Activated B cell treated with CpG ODN at 0.5 μM for 24 hours (primary cell): ENCODE measurements at regions not wholly inside any gene's neighbourhood (a gene's known extent, or its start where the extent isn't known, plus 50 kb on each side); places are given as distances from the start of the nearest gene placed in this dataset.

Experiments used
- ATAC-seq: fragments of 200-7000 bp; cut with Tn5 transposase; one replicate; pipeline ENCODE4 v1.10.0; 2021; ENCODE audit warnings: low read depth, mild to moderate bottlenecking, moderate library complexity
- CTCF ChIA-PET: fragments of 350-600 bp; sonication (Branson Sonifier 250); formaldehyde crosslinking; loops from one replicate; lab custom pipeline; 2021; ENCODE audit warnings: antibody characterized with exemption; lab: Charles Lee
- POLR2A ChIA-PET: fragments of 350-600 bp; sonication (Branson Sonifier 250); formaldehyde crosslinking; loops from one replicate; lab custom pipeline; 2021; ENCODE audit warnings: antibody characterized with exemption; lab: Charles Lee
- DNase-seq: peaks from one replicate; pipeline ENCODE4 v3.0.0; 2022
- H3K27ac Mint-ChIP-seq: one replicate; pipeline ENCODE4 v1.8.0; 2020; ENCODE audit warnings: mixed read lengths
- H3K27me3 Mint-ChIP-seq: one replicate; pipeline ENCODE4 v1.8.0; 2021; ENCODE audit warnings: mixed read lengths
- H3K36me3 Mint-ChIP-seq: one replicate; pipeline ENCODE4 v1.8.0; 2021; ENCODE audit warnings: low read depth, mixed read lengths
- H3K4me1 Mint-ChIP-seq: one replicate; pipeline ENCODE4 v1.8.0; 2021; ENCODE audit warnings: mixed read lengths
- H3K4me3 Mint-ChIP-seq: one replicate; pipeline ENCODE4 v1.8.0; 2020; ENCODE audit warnings: mild to moderate bottlenecking, mixed read lengths
- H3K9me3 Mint-ChIP-seq: one replicate; pipeline ENCODE4 v1.8.0; 2020; ENCODE audit warnings: mixed read lengths
- intact Hi-C: fragments of 100-400 bp; cut with micrococcal nuclease; formaldehyde crosslinking; loops from one replicate; pipeline ENCODE4 v1.15.1; 2024
- TF ChIP-seq, protein P1 (sequence below): fragments of 200-600 bp; IDR thresholded peaks from one replicate; pipeline ENCODE4 v1.8.0; 2022; ENCODE audit warnings: antibody characterized with exemption, mild to moderate bottlenecking

- TF ChIP-seq, protein P1, sequence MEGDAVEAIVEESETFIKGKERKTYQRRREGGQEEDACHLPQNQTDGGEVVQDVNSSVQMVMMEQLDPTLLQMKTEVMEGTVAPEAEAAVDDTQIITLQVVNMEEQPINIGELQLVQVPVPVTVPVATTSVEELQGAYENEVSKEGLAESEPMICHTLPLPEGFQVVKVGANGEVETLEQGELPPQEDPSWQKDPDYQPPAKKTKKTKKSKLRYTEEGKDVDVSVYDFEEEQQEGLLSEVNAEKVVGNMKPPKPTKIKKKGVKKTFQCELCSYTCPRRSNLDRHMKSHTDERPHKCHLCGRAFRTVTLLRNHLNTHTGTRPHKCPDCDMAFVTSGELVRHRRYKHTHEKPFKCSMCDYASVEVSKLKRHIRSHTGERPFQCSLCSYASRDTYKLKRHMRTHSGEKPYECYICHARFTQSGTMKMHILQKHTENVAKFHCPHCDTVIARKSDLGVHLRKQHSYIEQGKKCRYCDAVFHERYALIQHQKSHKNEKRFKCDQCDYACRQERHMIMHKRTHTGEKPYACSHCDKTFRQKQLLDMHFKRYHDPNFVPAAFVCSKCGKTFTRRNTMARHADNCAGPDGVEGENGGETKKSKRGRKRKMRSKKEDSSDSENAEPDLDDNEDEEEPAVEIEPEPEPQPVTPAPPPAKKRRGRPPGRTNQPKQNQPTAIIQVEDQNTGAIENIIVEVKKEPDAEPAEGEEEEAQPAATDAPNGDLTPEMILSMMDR: no peak
- intact Hi-C loops: no loop called here
- Mint-ChIP-seq H3K4me3 (no peak overlapping the region), H3K27me3 (no peaks in the 10 kb centered on the region), H3K27ac (no peak overlapping the region), H3K36me3 (no peaks in the 10 kb centered on the region), H3K4me1 (no peaks in the 10 kb centered on the region), H3K9me3 (peaks cover 8% of the 10 kb centered on the region)
- no peak for DNase-seq
- CTCF ChIA-PET: no interaction called here
- no peak for ATAC-seq
- POLR2A ChIA-PET: no interaction called here
Measured at GRCh38 chr10:8369666-8370065, 315.2 kb downstream of the GATA3 start.

DNA sequence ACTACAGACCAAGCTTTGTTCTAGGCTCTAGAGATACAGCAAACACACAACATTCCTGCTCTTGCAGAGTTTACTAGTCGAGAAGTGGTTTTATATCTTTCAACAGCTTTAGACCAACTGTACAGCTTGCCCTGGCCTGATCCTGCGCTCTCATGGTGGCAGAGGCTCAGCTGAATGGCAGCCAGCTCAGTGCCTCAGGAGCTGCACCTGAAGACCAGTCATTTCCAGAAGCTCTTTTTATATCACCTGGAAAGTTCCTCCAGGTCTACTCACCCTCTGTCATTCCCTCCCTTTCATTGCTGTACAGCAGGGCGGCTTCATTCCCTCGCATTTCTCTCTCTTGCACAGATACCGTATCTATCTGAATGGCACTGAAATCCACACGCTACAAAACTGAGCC is 319.8 kb downstream of the GATA3 start:
- H3K9me3 Mint-ChIP-seq: no peaks in the 10 kb centered on the region
- H3K27me3 Mint-ChIP-seq: no peaks in the 10 kb centered on the region
- no peak overlapping the region for H3K4me3 Mint-ChIP-seq
- intact Hi-C loops: no loop called here
- DNase-seq (no peak), ATAC-seq (no peak)
- no peaks in the 10 kb centered on the region for H3K36me3 Mint-ChIP-seq
- TF ChIP-seq, protein P1: no peak
- POLR2A ChIA-PET: no interaction called here
- CTCF ChIA-PET: no interaction called here
- H3K4me1 Mint-ChIP-seq: no peaks in the 10 kb centered on the region
- H3K27ac Mint-ChIP-seq: no peak overlapping the region

DNA sequence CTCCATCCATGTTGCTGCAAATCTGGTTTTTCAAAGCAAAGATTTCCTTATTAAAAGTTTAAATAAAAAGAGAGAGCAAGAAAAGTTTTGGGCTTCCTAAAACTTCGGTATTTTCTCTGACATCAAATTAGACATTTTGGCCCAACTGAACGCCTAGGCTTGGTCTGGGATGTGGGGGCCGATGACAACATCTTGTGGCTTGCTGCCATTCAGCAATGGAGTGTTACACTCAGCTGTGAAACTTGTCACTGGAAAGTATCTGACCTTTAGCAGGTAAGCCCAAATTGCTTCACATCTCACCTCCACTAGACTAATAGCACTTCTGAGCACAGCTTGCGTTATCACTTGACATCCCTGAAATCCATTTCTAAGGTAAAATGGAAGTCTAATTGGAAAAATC is 320.6 kb downstream of the GATA3 start:
- TF ChIP-seq, protein P1: no peak
- ChIA-PET POLR2A (no interaction called here), CTCF (no interaction called here)
- Mint-ChIP-seq H3K27me3 (no peaks in the 10 kb centered on the region), H3K36me3 (no peaks in the 10 kb centered on the region), H3K27ac (no peak overlapping the region), H3K4me1 (no peaks in the 10 kb centered on the region), H3K9me3 (no peaks in the 10 kb centered on the region), H3K4me3 (no peak overlapping the region)
- DNase-seq (no peak), ATAC-seq (no peak)
- intact Hi-C loops: no loop called here

GRCh38 chr10:8378198-8378983 is 323.9 kb downstream of the GATA3 start:
- intact Hi-C loops: no loop called here
- ChIA-PET CTCF (no interaction called here), POLR2A (no interaction called here)

More at GRCh38 chr10:8378198-8378983, 323.9 kb downstream of the GATA3 start:
- no peaks in the 10 kb centered on the region for H3K27me3 Mint-ChIP-seq
- H3K36me3 Mint-ChIP-seq: no peaks in the 10 kb centered on the region
- no peak for DNase-seq
- ATAC-seq: no peak
- TF ChIP-seq, protein P1: no peak
- H3K27ac Mint-ChIP-seq: no peak overlapping the region
- no peak overlapping the region for H3K4me3 Mint-ChIP-seq
- H3K4me1 Mint-ChIP-seq: no peaks in the 10 kb centered on the region
- no peaks in the 10 kb centered on the region for H3K9me3 Mint-ChIP-seq
